ENCODE measurements at regions not wholly inside any gene's neighbourhood (a gene's known extent, or its start where the extent isn't known, plus 50 kb on each side); places are given as distances from the start of the nearest gene placed in this dataset.

- no peaks in the 10 kb centered on the region for H3K4me1 ChIP-seq
- H3K36me3 ChIP-seq, result no peaks in the 10 kb centered on the region
- H3K27ac ChIP-seq, result no peak overlapping the region
- intact Hi-C loops (cut with DNase I), result no loop called here
- DNase-seq, result no peak
- ATAC-seq, result no peak
- H3K9me3 ChIP-seq, result no peaks in the 10 kb centered on the region
- no peak for TF ChIP-seq CTCF (IDR thresholded peaks at IDR 0.05)
- H3K4me3 ChIP-seq, result no peak overlapping the region
- peaks cover 0 to 13% of the 10 kb centered on the region in 2 donors for H3K27me3 ChIP-seq
Observed at GRCh38 chr1:230549625-230550024, 92.7 kb upstream of the COG2 start.

- DNase-seq (no peak), ATAC-seq (no peak)
- no peak for TF ChIP-seq CTCF (IDR thresholded peaks at IDR 0.05)
- Histone ChIP-seq H3K4me1 (no peaks in the 10 kb centered on the region), H3K36me3 (no peaks in the 10 kb centered on the region), H3K27ac (no peak overlapping the region), H3K4me3 (no peak overlapping the region), H3K27me3 (peaks cover 0 to 8% of the 10 kb centered on the region in 2 donors), H3K9me3 (no peaks in the 10 kb centered on the region)
- intact Hi-C loops (cut with DNase I), result no loop called here
Observed at GRCh38 chr1:230548997-230549396, 93.3 kb upstream of the COG2 start.

- H3K9me3 ChIP-seq, result no peaks in the 10 kb centered on the region
- intact Hi-C loops (cut with DNase I), result no loop called here
- no peak for TF ChIP-seq CTCF (IDR thresholded peaks at IDR 0.05)
- no peak for DNase-seq
- no peak overlapping the region for H3K27ac ChIP-seq
- no peak for ATAC-seq
- no peaks in the 10 kb centered on the region for H3K36me3 ChIP-seq
- no peaks in the 10 kb centered on the region for H3K4me1 ChIP-seq
- H3K4me3 ChIP-seq, result no peak overlapping the region
- peaks cover 0 to 7% of the 10 kb centered on the region in 2 donors for H3K27me3 ChIP-seq
Observed at GRCh38 chr1:230548357-230548756, 93.9 kb upstream of the COG2 start.

GRCh38 chr1:230545181-230545580 lies 97.1 kb upstream of the COG2 start:
- TF ChIP-seq CTCF (IDR thresholded peaks at IDR 0.05), result no peak
- no peak for ATAC-seq
- intact Hi-C loops (cut with DNase I), result no loop called here
- Histone ChIP-seq H3K36me3 (no peaks in the 10 kb centered on the region), H3K27ac (no peak overlapping the region), H3K27me3 (peaks cover 0 to 7% of the 10 kb centered on the region in 2 donors), H3K4me1 (no peaks in the 10 kb centered on the region), H3K4me3 (no peak overlapping the region), H3K9me3 (no peaks in the 10 kb centered on the region)
- no peak for DNase-seq

GRCh38 chr1:230544758-230545157 lies 97.5 kb upstream of the COG2 start:
- DNase-seq (no peak), ATAC-seq (no peak)
- no peak overlapping the region for H3K4me3 ChIP-seq
- no peak overlapping the region for H3K27ac ChIP-seq
- no peak for TF ChIP-seq CTCF (IDR thresholded peaks at IDR 0.05)
- intact Hi-C loops (cut with DNase I), result no loop called here
- H3K4me1 ChIP-seq, result no peaks in the 10 kb centered on the region
- H3K27me3 ChIP-seq, result peaks cover 0 to 7% of the 10 kb centered on the region in 2 donors
- no peaks in the 10 kb centered on the region for H3K9me3 ChIP-seq
- no peaks in the 10 kb centered on the region for H3K36me3 ChIP-seq

Measured in left lung (tissue), 4 donors.